ENCODE measurements at regions not wholly inside any gene's neighbourhood (a gene's known extent, or its start where the extent isn't known, plus 50 kb on each side); places are given as distances from the start of the nearest gene placed in this dataset.

- no peak for DNase-seq
Observed at GRCh38 chr11:115556984-115557383, 52.8 kb upstream of the CADM1 start.

- DNase-seq: no peak
Observed at GRCh38 chr11:115555336-115556090, 51.3 kb upstream of the CADM1 start.

All from left hindlimb (tissue), 1 donor.